GM12878 (cell line): ENCODE measurements at regions not wholly inside any gene's neighbourhood (a gene's known extent, or its start where the extent isn't known, plus 50 kb on each side); places are given as distances from the start of the nearest gene placed in this dataset.

Source experiments
- ATAC-seq: fragments of 200-7000 bp; cut with Tn5 transposase; 3 replicates; pipeline ENCODE4 v1.9.1; 2020; ENCODE audit warnings: mild to moderate bottlenecking, moderate library complexity
- BruUV-seq: library from RNA; stranded (reverse); fragments of 400-500 nt; replicated peaks from 2 replicates; lab custom pipeline; 2021; lab: Mats Ljungman, UMichigan
- CTCF ChIA-PET: fragments of 300-600 bp; sonication (Branson Sonifier 250); formaldehyde crosslinking; extraction: SDS; loops from one replicate; lab custom pipeline; 2021; ENCODE audit warnings: inconsistent platforms; lab: Yijun Ruan, JAX
- POLR2A ChIA-PET: fragments of 350-600 bp; formaldehyde crosslinking; extraction: SDS; loops from one replicate; lab custom pipeline; 2021; ENCODE audit warnings: inconsistent platforms; lab: Charles Lee
- RAD21 ChIA-PET: fragments of 300-600 bp; sonication (Branson Sonifier 250); formaldehyde crosslinking; loops from one replicate; lab custom pipeline; 2023; ENCODE audit warnings: antibody characterized with exemption; ENCODE audit not compliant: unreplicated experiment; lab: Charles Lee
- SMC1A ChIA-PET: fragments of 300-600 bp; sonication (Branson Sonifier 250); formaldehyde crosslinking; loops from one replicate; lab custom pipeline; 2023; ENCODE audit not compliant: unreplicated experiment, uncharacterized antibody; lab: Charles Lee
- DNase-seq: peaks from one replicate; pipeline ENCODE4 v3.0.0-alpha.2; 2011; ENCODE audit warnings: low read depth, low spot score
- FAIRE-seq: peaks from 3 replicates; lab custom pipeline; 2011; peaks lifted over from hg19 to GRCh38; lab: Jason Lieb, UNC
- H2AFZ ChIP-seq: 2 replicates; pipeline ENCODE4 v1.6.0; 2011; ENCODE audit warnings: low read depth, low read length, control low read depth; ENCODE audit not compliant: control insufficient read depth
- H3K27ac ChIP-seq: 2 replicates; pipeline ENCODE4 v1.5.1; 2011; ENCODE audit warnings: control low read depth; ENCODE audit not compliant: control insufficient read depth, insufficient read depth
- H3K27me3 ChIP-seq, 2 experiments: replicated peaks in 1 of 2; 2 replicates each; pipeline versions ENCODE4 v1.6.0 to v1.6.1; 2011; ENCODE audit warnings: low read length in 1 of 2; ENCODE audit not compliant: control insufficient read depth in 2 of 2, insufficient read depth in 2 of 2
- H3K36me3 ChIP-seq, 2 experiments: 2 replicates each; pipeline ENCODE4 v1.5.1; 2011; ENCODE audit warnings: low read length in 1 of 2; ENCODE audit not compliant: control insufficient read depth in 2 of 2, insufficient read depth in 2 of 2
- H3K4me1 ChIP-seq: 2 replicates; pipeline ENCODE4 v1.6.1; 2011; ENCODE audit warnings: mild to moderate bottlenecking, low read length, moderate library complexity, mixed read lengths; ENCODE audit not compliant: control insufficient read depth, insufficient read depth
- H3K4me2 ChIP-seq: 2 replicates; pipeline ENCODE4 v1.6.0; 2011; ENCODE audit warnings: control low read depth; ENCODE audit not compliant: control insufficient read depth, insufficient read depth
- H3K4me3 ChIP-seq: fragments of 200-600 bp; sonication (generic); 2 replicates; pipeline ENCODE4 v1.5.1; 2016
- H3K79me2 ChIP-seq: 2 replicates; pipeline ENCODE4 v1.6.0; 2011; ENCODE audit warnings: low read length; ENCODE audit not compliant: control insufficient read depth, insufficient read depth
- H3K9ac ChIP-seq: 2 replicates; pipeline ENCODE4 v1.8.0; 2011; ENCODE audit warnings: low read length, control low read depth, mixed read lengths; ENCODE audit not compliant: control insufficient read depth, insufficient read depth
- H3K9me3 ChIP-seq: replicated peaks from 3 replicates; pipeline ENCODE4 v1.5.1; 2011; ENCODE audit warnings: mild to moderate bottlenecking, low read length; ENCODE audit not compliant: control insufficient read depth, insufficient read depth
- H4K20me1 ChIP-seq: 2 replicates; pipeline ENCODE4 v1.6.0; 2011; ENCODE audit not compliant: control insufficient read depth, insufficient read depth
- HDAC6 ChIP-seq: fragments of 200-600 bp; sonication (generic); IDR thresholded peaks from one replicate; pipeline ENCODE4 v1.8.0; 2017; ENCODE audit warnings: antibody characterized with exemption; ENCODE audit not compliant: unreplicated experiment
- IRF4 ChIP-seq: IDR thresholded peaks from 2 replicates; pipeline ENCODE4 v1.6.1; 2011; ENCODE audit warnings: low read depth, low read length
- PKNOX1 ChIP-seq: fragments of 450-650 bp; IDR thresholded peaks from 2 replicates; pipeline ENCODE4 v1.6.1; 2016; ENCODE audit warnings: mild to moderate bottlenecking
- SMC3 ChIP-seq: IDR thresholded peaks from 2 replicates; pipeline ENCODE4 v1.6.1; 2011; ENCODE audit warnings: low read length, improper control_type of control experiment, borderline replicate concordance
- SUZ12 ChIP-seq: fragments of 200-600 bp; sonication (generic); IDR thresholded peaks from one replicate; pipeline ENCODE4 v1.6.1; 2018; ENCODE audit warnings: antibody characterized with exemption, mild to moderate bottlenecking; ENCODE audit not compliant: unreplicated experiment
- TCF12 ChIP-seq: IDR thresholded peaks from 2 replicates; pipeline ENCODE4 v1.6.1; 2011; ENCODE audit warnings: low read depth, mild to moderate bottlenecking, low read length
- ZBED1 ChIP-seq: IDR thresholded peaks from 2 replicates; pipeline ENCODE4 v1.6.1; 2016; ENCODE audit warnings: borderline replicate concordance
- ZNF384 ChIP-seq: IDR thresholded peaks from 2 replicates; pipeline ENCODE4 v1.6.1; 2012; ENCODE audit warnings: low read depth, mild to moderate bottlenecking, low read length, improper control_type of control experiment, borderline replicate concordance
- WGBS: methylation state at CpG from one replicate; pipeline ENCODE4 v1.1.6; 2016; ENCODE audit warnings: low lambda C conversion rate; ENCODE audit not compliant: insufficient replicate concordance, insufficient coverage; ENCODE audit errors: missing lambda C conversion rate; 5-methylcytosine and 5-hydroxymethylcytosine counted together
- in situ Hi-C: fragments of 300-500 bp; cut with MboI; formaldehyde crosslinking; loops from 9 replicates; pipeline ENCODE4 v1.14.3; 2018; ENCODE audit warnings: mixed read lengths
- intact Hi-C: fragments of 100-400 bp; cut with micrococcal nuclease; formaldehyde crosslinking; loops from one replicate; pipeline ENCODE4 v1.14.2; 2022; ENCODE audit not compliant: unreplicated experiment

DNA sequence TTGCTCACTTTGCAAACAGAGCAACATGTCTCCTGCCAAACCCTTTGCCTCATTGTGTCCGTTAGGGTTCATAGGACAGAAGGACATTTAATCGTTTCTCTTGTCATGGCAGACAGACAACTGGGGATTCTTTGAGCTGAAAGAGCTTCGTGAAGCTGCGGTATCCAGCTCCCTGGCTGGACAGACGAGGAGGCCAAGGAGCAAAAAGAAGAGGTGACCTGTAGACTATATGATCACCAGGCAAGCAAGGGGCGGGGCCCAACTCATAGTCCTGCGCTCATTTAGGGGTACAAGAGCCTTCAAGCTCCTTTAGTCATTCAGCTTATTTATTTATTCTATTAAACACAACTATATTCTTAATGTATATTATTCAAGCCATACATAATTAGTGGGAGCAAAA is 66.8 kb upstream of the VRK1 start (continued):
- no peak for TF ChIP-seq PKNOX1
- TF ChIP-seq TCF12, result no peak

- H3K4me1 ChIP-seq, result no peaks in the 10 kb centered on the region
- no peaks in the 10 kb centered on the region for H3K79me2 ChIP-seq
- H3K27ac ChIP-seq, result no peak overlapping the region
- H3K27me3 ChIP-seq, result peaks cover 7% of the 10 kb centered on the region in 2 experiments; a peak in 3 of 4 replicates
- no peaks in the 10 kb centered on the region for H3K36me3 ChIP-seq
- no TSS peak for BruUV-seq
- ChIA-PET SMC1A (interaction anchor here (0.7 to 1.3 kb wide), 2 partner anchors 23 to 166 kb away, joined by 3 to 4 read pairs; no protein-coding TSS in a partner anchor), CTCF (interaction anchor here (1.4 kb wide), 1 partner anchor 153 kb away, joined by 3 read pairs; no protein-coding TSS in a partner anchor), POLR2A (interaction anchor here (0.6 kb wide), 1 partner anchor 1037 kb away, joined by 3 read pairs; no protein-coding TSS in a partner anchor), RAD21 (no interaction called here)
- intact Hi-C loops (no loop called here), in situ Hi-C loops (no loop called here)
- no peak overlapping the region for H2AFZ ChIP-seq
- H3K9me3 ChIP-seq, result no peaks in the 10 kb centered on the region
- FAIRE-seq (no peak), ATAC-seq (no peak), DNase-seq (no peak)
- no peak overlapping the region for H3K9ac ChIP-seq
- no peaks in the 10 kb centered on the region for H4K20me1 ChIP-seq
- WGBS, result 69% methylated on average over 7 of the region's 7 CpGs
- no peak overlapping the region for H3K4me3 ChIP-seq
- no peak overlapping the region for H3K4me2 ChIP-seq
- TF ChIP-seq SUZ12 (no peak), SMC3 (no peak), ZBED1 (no peak), ZNF384 (no peak), HDAC6 (no peak), IRF4 (no peak)
Observed at GRCh38 chr14:96734076-96734622, 63.0 kb upstream of the VRK1 start.
